Right lobe of liver (tissue), 6 donors: ENCODE measurements at regions not wholly inside any gene's neighbourhood (a gene's known extent, or its start where the extent isn't known, plus 50 kb on each side); places are given as distances from the start of the nearest gene placed in this dataset.

Source experiments
- ATAC-seq, 4 donors: fragments of 200-7000 bp; cut with Tn5 transposase; one replicate each; pipeline ENCODE4 v1.9.1; 2020; ENCODE audit warnings: mild to moderate bottlenecking in 4 of 4, moderate library complexity in 4 of 4
- DNase-seq, 3 donors: peaks; one replicate each; pipeline ENCODE4 v3.0.0-alpha.2; 2020
- H3K27ac ChIP-seq, 3 donors: fragments of 200-600 bp; one replicate each; pipeline ENCODE4 v1.8.0; 2022
- H3K27me3 ChIP-seq, 2 donors: fragments of 200-600 bp; one replicate each; pipeline ENCODE4 v1.8.0; 2022
- H3K36me3 ChIP-seq, 4 donors: fragments of 200-600 bp; sonication (generic) in 1 of 4; one replicate each; pipeline versions ENCODE4 v1.5.1 to v1.8.0; 2017 to 2022; ENCODE audit warnings: control low read depth in 1 of 4
- H3K4me1 ChIP-seq, 4 donors: fragments of 200-600 bp; sonication (generic) in 1 of 4; one replicate each; pipeline versions ENCODE4 v1.5.1 to v1.8.0; 2017 to 2022; ENCODE audit warnings: control low read depth in 1 of 4
- H3K4me3 ChIP-seq, 3 donors: fragments of 200-600 bp; one replicate each; pipeline ENCODE4 v1.8.0; 2022
- H3K9me3 ChIP-seq, 4 donors: fragments of 200-600 bp; sonication (generic) in 1 of 4; one replicate each; pipeline versions ENCODE4 v1.5.1 to v1.8.0; 2017 to 2022; ENCODE audit warnings: control low read depth in 1 of 4
- POLR2A ChIP-seq: fragments of 450-650 bp; IDR thresholded peaks from one replicate; pipeline ENCODE4 v1.6.1; 2017; ENCODE audit warnings: antibody characterized with exemption, mild to moderate bottlenecking
- WGBS: methylation state at CpG from one replicate; pipeline ENCODE4 v1.1.6; 2018; ENCODE audit warnings: low coverage, low lambda C conversion rate; ENCODE audit not compliant: insufficient coverage; ENCODE audit errors: missing lambda C conversion rate; 5-methylcytosine and 5-hydroxymethylcytosine counted together
- intact Hi-C, 2 donors: fragments of 100-400 bp; cut with DNase I; formaldehyde crosslinking; loops; one replicate each; pipeline versions ENCODE4 v1.11.2 to v1.14.1; 2022
- TF ChIP-seq, protein P1 (sequence below), 4 donors: fragments of 200-600 bp in 3 of 4; fragments of 450-650 bp in 1 of 4; IDR thresholded peaks; one replicate each; pipeline versions ENCODE4 v1.5.1 to v1.8.0; 2016 to 2022; ENCODE audit warnings: antibody characterized with exemption in 4 of 4, mild to moderate bottlenecking in 2 of 4
- donor health status: DM: no; HTN: yes; CAD: no.
- donor health status: DM: no; HTN: no; CAD: no.
- donor health status: DM: no; HTN: no; CAD: no.
- donor health status: DM: no; HTN: yes; CAD: no.
- donor health status: DM: no; HTN: yes; CAD: no.

DNA sequence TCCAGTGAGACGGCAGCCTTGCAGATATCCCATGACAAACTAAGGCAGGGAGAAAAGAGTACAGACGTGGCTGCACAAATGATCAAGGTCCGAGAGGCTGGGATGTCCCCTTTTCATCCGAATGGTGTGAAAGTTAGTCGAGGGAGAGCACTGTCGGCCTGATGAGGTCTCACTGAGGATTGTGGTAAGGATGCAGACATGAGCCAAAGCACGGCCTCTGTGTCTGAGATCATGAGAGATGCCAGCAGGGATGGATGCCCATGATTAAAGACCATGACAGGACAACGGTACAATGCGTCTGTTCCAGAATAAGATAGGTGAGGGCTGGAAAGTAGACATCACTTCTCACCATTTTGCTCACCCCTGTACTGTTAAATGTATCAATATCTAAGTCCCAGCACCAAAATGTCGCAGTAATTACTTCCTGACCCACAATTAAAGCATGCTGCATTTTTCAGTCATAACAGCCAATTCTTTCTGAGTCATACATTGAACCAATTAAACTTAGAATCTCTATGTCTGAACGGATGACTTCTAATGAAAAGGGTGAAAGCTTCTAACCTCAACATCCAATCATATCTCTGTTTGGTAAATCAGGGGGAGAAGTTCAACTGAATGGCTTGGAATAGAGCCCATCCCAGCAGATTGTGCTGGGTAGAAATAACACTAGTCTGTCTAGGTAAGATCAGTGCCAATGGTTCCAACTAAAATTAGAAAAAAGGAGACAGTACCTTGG is 249.6 kb upstream of the SOX5 start:
- intact Hi-C loops: no loop called here
- H3K4me1 ChIP-seq: no peaks in the 10 kb centered on the region
- H3K27me3 ChIP-seq: no peaks in the 10 kb centered on the region
- WGBS: 81% methylated on average over 11 of the region's 11 CpGs
- H3K4me3 ChIP-seq: no peak overlapping the region
- no peak for ATAC-seq
- DNase-seq: no peak
- H3K36me3 ChIP-seq: no peaks in the 10 kb centered on the region
- H3K9me3 ChIP-seq: no peaks in the 10 kb centered on the region
- no peak overlapping the region for H3K27ac ChIP-seq
- TF ChIP-seq, protein P1, sequence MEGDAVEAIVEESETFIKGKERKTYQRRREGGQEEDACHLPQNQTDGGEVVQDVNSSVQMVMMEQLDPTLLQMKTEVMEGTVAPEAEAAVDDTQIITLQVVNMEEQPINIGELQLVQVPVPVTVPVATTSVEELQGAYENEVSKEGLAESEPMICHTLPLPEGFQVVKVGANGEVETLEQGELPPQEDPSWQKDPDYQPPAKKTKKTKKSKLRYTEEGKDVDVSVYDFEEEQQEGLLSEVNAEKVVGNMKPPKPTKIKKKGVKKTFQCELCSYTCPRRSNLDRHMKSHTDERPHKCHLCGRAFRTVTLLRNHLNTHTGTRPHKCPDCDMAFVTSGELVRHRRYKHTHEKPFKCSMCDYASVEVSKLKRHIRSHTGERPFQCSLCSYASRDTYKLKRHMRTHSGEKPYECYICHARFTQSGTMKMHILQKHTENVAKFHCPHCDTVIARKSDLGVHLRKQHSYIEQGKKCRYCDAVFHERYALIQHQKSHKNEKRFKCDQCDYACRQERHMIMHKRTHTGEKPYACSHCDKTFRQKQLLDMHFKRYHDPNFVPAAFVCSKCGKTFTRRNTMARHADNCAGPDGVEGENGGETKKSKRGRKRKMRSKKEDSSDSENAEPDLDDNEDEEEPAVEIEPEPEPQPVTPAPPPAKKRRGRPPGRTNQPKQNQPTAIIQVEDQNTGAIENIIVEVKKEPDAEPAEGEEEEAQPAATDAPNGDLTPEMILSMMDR (IDR thresholded peaks at IDR 0.05): no peak
- TF ChIP-seq POLR2A: no peak

DNA sequence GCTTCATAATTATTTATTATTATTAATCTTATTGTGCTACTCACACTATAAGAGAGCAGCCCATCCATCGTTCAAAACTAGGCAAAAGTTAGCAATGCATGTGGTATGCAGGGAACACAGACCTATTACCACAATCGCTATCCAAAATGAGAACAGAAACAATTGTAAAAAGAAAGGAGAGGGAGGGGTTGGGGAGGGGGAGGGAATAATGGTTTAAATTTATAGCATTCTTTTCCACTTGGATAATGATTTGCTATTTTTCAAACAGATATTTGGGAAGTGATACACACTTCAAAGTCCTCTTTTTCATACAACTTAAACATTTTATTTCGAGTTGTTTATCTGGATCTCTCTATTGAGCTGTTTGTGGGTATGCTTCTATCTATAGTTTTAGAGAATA is 248.6 kb upstream of the SOX5 start:
- Histone ChIP-seq H3K4me3 (no peak overlapping the region), H3K4me1 (no peaks in the 10 kb centered on the region), H3K9me3 (no peaks in the 10 kb centered on the region), H3K27ac (no peak overlapping the region), H3K36me3 (no peaks in the 10 kb centered on the region), H3K27me3 (no peaks in the 10 kb centered on the region)
- intact Hi-C loops: no loop called here
- 80% methylated on average over 3 of the region's 3 CpGs for WGBS
- DNase-seq (no peak), ATAC-seq (no peak)
- TF ChIP-seq, protein P1 (IDR thresholded peaks at IDR 0.05): no peak
- no peak for TF ChIP-seq POLR2A

DNA sequence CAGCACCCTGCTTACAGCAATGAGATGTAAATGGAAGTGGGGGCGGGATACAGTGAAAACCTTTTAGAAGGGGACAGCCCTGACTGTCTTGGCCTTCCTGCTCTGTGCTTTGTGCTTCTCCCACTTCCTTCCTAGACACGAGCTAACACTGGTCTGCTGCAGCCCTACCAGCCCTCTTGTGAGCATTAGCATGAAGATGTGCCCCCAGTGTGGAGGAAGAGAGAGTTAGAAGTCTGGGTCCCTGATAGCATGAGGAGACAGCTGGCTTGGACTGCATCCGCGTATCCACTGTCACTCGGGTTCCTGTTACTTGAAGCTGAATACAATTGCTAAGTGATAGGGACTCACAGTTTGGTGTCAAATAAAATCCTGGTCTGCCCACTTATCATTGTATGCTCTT is 248.1 kb upstream of the SOX5 start:
- TF ChIP-seq, protein P1 (IDR thresholded peaks at IDR 0.05): no peak
- no peak for TF ChIP-seq POLR2A
- WGBS: 66% methylated on average over 3 of the region's 5 CpGs
- Histone ChIP-seq H3K9me3 (no peaks in the 10 kb centered on the region), H3K27me3 (no peaks in the 10 kb centered on the region), H3K36me3 (no peaks in the 10 kb centered on the region), H3K4me3 (no peak overlapping the region), H3K27ac (no peak overlapping the region), H3K4me1 (no peaks in the 10 kb centered on the region)
- ATAC-seq: peak in 1 of 4 donors; percentile 19
- no peak for DNase-seq
- intact Hi-C loops: no loop called here

DNA sequence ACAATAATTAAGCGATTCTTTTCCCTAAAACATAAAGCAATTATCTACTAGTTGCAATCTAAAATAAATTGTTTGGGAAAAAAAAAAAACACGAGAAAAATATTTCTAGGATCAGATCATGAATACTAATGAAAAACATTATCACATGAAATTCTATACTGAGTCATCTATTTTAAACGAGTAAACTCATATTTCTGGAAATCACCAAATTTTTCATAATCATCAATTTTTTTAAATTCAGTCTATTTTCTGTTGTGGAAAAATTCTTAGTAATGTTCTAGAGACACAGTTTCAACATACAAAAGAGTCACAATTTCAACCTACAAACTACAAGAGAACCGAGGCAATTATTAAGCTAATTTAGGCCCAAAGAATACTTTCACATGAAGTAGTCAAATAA is 245.6 kb upstream of the SOX5 start:
- no peak for TF ChIP-seq POLR2A
- TF ChIP-seq, protein P1 (IDR thresholded peaks at IDR 0.05): no peak
- DNase-seq: no peak
- WGBS: 76% methylated on average over 4 of the region's 4 CpGs
- intact Hi-C loops: no loop called here
- Histone ChIP-seq H3K4me1 (no peaks in the 10 kb centered on the region), H3K9me3 (no peaks in the 10 kb centered on the region), H3K36me3 (no peaks in the 10 kb centered on the region), H3K27ac (no peak overlapping the region), H3K27me3 (no peaks in the 10 kb centered on the region), H3K4me3 (no peak overlapping the region)
- no peak for ATAC-seq
